ENCODE measurements at regions not wholly inside any gene's neighbourhood (a gene's known extent, or its start where the extent isn't known, plus 50 kb on each side); places are given as distances from the start of the nearest gene placed in this dataset.

DNA sequence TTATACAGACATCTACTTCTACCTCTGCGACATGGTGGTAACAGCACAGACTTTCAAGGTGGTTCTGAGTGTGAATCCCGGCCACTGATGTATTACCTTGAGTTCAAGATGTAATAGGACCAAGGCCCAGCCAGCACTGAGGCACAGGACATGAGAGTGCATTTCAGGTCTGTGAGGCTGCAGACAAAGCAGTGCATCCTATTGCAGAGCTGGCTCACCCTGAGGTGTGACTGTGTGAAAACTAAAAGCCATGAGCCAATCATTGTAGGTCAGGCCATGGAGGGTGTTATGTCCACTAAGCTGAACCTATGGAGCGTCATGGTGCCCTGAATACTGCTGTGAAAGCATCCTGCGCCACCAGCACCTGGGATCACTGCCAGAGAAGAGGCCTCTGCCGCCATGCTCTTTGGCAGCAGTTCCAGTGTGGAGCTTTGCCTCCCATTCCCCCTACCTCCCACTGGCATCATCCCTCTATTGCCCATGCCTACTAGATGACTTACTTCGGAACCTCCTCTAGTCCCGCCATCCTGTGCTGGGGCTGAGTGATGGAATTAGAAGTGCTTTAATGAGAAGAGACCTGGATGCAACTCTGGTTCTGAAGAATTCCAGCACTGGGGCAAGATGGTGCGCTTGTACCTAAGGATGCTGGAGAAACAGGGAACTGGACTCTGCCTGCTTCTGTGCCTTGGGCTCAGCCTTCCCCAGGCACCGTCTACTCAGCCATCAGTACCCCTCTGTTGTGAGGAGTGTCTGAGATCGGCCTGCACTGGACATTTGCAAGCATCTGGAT, 112.0 kb upstream of the RMDN2 start:
- POLR2A ChIA-PET = no interaction called here
- CTCF ChIA-PET = interaction anchor here (0.7 to 1.2 kb wide), 3 partner anchors 78 to 417 kb away, joined by 3 read pairs; no protein-coding TSS in a partner anchor
- intact Hi-C loops (cut with DNase I, micrococcal nuclease) = no loop called here

DNA sequence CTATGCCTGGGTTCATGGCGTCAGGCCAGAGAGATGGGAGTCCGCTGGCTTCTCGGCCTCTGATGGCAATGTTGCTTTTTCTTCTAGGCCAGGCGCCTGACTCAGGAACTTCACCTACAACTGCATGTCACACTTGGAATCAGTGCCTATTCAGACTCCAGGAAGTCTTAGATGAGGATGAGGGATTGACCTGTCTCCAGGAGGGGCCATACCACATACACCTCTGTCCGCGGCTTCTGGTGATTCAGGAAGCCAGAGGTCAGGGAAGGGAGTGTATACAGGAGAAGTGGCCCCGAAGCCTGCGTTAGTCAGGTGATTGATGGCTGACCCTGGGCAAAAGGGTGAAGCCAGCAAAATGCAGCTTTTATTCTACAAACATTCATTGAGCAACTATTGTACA, 109.1 kb upstream of the RMDN2 start:
- ATAC-seq (no peak), DNase-seq (no peak)
- H3K27ac Mint-ChIP-seq = no peak overlapping the region
- no peaks in the 10 kb centered on the region for H3K27me3 Mint-ChIP-seq
- no peaks in the 10 kb centered on the region for H3K36me3 Mint-ChIP-seq (ENCODE audit: low read depth)
- H3K4me3 Mint-ChIP-seq = no peak overlapping the region
- intact Hi-C loops (cut with DNase I, micrococcal nuclease) = no loop called here
- no peaks in the 10 kb centered on the region for H3K9me3 Mint-ChIP-seq (ENCODE audit: low read depth)
- ChIA-PET CTCF (no interaction called here), POLR2A (no interaction called here)
- H3K4me1 Mint-ChIP-seq = no peaks in the 10 kb centered on the region

More for the DNA sequence above, 112.0 kb upstream of the RMDN2 start:
- Mint-ChIP-seq H3K27me3 (peaks cover 3% of the 10 kb centered on the region), H3K4me3 (no peak overlapping the region), H3K4me1 (peaks cover 3% of the 10 kb centered on the region), H3K36me3 (ENCODE audit: low read depth) (no peaks in the 10 kb centered on the region), H3K9me3 (ENCODE audit: low read depth) (peaks cover 5% of the 10 kb centered on the region), H3K27ac (no peak overlapping the region)
- no peak for ATAC-seq
- no peak for DNase-seq

DNA sequence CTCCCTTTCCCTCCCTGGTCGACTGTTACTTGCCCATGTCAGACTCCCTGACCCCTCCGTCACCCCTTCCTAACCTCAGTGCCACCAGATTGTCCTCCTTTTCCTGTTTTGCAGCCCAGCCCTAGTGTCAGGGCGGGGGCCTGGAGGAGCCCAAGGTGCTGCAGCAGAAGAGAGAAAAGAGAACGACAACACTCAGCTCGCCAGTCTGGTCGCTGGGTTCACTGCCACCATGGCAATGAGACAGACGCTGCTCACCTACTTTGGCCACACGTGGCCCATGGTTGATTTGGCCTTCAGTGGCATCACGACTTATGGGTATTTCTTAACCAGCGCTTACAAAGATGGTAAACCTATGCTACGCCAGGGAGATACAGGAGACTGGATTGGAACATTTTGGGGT, 108.4 kb upstream of the RMDN2 start:
- intact Hi-C loops (cut with DNase I, micrococcal nuclease) = no loop called here
- ATAC-seq (no peak), DNase-seq (no peak)
- CTCF ChIA-PET = no interaction called here
- Mint-ChIP-seq H3K27ac (no peak overlapping the region), H3K4me3 (no peak overlapping the region), H3K4me1 (no peaks in the 10 kb centered on the region), H3K36me3 (ENCODE audit: low read depth) (no peaks in the 10 kb centered on the region), H3K27me3 (no peaks in the 10 kb centered on the region), H3K9me3 (ENCODE audit: low read depth) (no peaks in the 10 kb centered on the region)
- POLR2A ChIA-PET = no interaction called here

DNA sequence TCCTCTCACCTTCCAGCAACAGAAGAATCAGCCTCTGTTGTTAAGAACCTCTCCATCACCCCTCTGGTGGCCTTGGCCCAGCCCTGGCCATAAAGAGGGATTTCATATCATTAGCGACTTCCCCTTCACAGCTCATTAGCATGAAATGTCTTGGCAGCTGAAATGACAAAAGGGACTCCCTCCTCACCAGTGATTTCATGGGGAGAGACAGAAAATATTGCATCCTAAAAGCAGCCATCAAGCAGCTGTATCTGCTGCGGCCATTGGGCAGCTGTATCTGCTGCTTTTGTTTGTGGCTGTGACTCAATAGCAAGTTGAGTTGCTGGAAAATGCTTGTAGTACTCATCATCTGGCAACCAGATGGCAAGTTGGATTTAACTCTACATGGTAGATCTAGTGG, 105.9 kb upstream of the RMDN2 start:
- H3K4me1 Mint-ChIP-seq = peaks cover 8% of the 10 kb centered on the region
- H3K27ac Mint-ChIP-seq = no peak overlapping the region
- DNase-seq (no peak), ATAC-seq (no peak)
- H3K4me3 Mint-ChIP-seq = no peak overlapping the region
- intact Hi-C loops (cut with DNase I, micrococcal nuclease) = no loop called here
- H3K36me3 Mint-ChIP-seq (ENCODE audit: low read depth) = no peaks in the 10 kb centered on the region
- H3K9me3 Mint-ChIP-seq (ENCODE audit: low read depth) = no peaks in the 10 kb centered on the region
- CTCF ChIA-PET = interaction anchor here (1.0 kb wide), 1 partner anchor 13 kb away, joined by 3 read pairs; no protein-coding TSS in a partner anchor
- POLR2A ChIA-PET = interaction anchor here (0.6 to 0.8 kb wide), 2 partner anchors 10 to 111 kb away, joined by 3 read pairs; no protein-coding TSS in a partner anchor
- no peaks in the 10 kb centered on the region for H3K27me3 Mint-ChIP-seq

DNA sequence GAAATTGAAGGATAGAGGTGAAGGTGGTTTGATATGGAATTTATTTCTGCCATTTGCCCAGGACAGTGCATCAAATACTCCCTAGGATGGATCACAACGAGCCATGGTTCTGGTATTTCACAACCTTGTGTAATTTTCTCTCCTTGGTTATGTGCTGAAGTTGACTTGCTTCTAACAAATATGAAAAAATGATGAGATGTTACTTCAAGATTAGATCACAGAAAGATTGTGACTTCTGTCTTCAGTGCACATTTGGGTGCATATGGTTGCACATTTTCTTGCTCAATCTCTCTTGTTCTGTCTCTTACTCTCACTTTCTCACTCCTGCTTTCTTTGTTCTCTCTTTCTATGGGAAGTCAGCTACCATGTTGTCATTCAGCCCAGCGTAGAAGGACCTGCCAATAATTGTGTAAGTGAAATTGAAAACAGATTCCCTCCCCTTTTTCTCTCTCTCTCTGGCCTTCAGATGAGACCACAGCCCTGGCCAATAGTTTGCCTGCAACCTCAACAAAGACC, 104.6 kb upstream of the RMDN2 start:
- CTCF ChIA-PET = no interaction called here

DNA sequence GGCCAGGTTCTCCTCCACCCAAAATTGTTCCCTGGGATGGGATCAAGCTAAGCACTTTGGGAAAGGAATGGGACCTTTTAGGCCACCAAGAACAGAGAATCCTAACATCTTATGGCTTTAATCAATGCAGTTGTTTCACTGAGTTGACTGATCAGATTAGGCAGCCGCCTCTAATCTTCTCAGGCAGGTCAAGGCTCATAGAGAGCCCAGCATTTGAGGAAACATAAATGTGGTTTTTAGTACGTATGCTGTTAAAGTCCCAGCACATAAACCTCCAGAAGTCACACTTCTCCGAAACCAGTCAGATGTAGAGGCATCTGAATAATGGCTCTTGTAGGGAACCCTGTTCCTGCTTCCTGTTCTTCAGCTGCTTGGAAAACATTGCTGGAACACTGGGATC, 99.5 kb upstream of the RMDN2 start:
- intact Hi-C loops (cut with DNase I, micrococcal nuclease) = no loop called here
- Mint-ChIP-seq H3K4me1 (peaks cover 13% of the 10 kb centered on the region), H3K27ac (no peak overlapping the region), H3K36me3 (ENCODE audit: low read depth) (no peaks in the 10 kb centered on the region), H3K27me3 (no peaks in the 10 kb centered on the region), H3K9me3 (ENCODE audit: low read depth) (no peaks in the 10 kb centered on the region), H3K4me3 (no peak overlapping the region)
- POLR2A ChIA-PET = no interaction called here
- DNase-seq (no peak), ATAC-seq (no peak)
- CTCF ChIA-PET = interaction anchor here (0.5 to 2.8 kb wide), 2 partner anchors 411 to 459 kb away, joined by 3 to 9 read pairs; no protein-coding TSS in a partner anchor

More for the DNA sequence above, 104.6 kb upstream of the RMDN2 start:
- Mint-ChIP-seq H3K4me3 (no peak overlapping the region), H3K9me3 (ENCODE audit: low read depth) (no peaks in the 10 kb centered on the region), H3K27me3 (no peaks in the 10 kb centered on the region), H3K27ac (no peak overlapping the region), H3K4me1 (peaks cover 8% of the 10 kb centered on the region), H3K36me3 (ENCODE audit: low read depth) (no peaks in the 10 kb centered on the region)
- ATAC-seq (no peak), DNase-seq (no peak)
- intact Hi-C loops (cut with DNase I, micrococcal nuclease) = no loop called here
- POLR2A ChIA-PET = no interaction called here

DNA sequence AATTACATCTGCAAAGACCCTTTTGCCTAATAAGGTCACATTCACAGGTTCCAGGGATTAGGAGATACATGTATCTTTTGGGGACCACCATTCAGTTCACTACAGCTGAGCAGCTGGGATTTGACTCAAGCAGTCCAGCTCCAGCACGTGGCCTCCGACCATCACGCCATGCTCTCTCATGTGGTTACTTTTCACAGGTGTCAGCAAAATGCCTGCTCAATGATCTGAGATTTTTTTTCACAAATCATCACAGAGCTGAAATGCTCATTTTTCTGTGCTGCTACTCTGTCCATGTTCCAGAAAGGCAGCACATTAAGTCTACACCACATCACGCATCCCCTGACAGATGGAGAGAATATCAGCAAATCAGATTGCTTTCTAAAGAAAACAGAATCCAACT, 98.5 kb upstream of the RMDN2 start:
- Mint-ChIP-seq H3K36me3 (ENCODE audit: low read depth) (no peaks in the 10 kb centered on the region), H3K4me3 (no peak overlapping the region), H3K27me3 (no peaks in the 10 kb centered on the region), H3K9me3 (ENCODE audit: low read depth) (no peaks in the 10 kb centered on the region), H3K27ac (no peak overlapping the region), H3K4me1 (peaks cover 13% of the 10 kb centered on the region)
- no peak for ATAC-seq
- no peak for DNase-seq
- ChIA-PET CTCF (interaction anchor here (0.6 to 7.5 kb wide), 6 partner anchors 9 to 484 kb away, joined by 3 to 59 read pairs (median 4); no protein-coding TSS in a partner anchor), POLR2A (no interaction called here)
- intact Hi-C loops (cut with DNase I, micrococcal nuclease) = no loop called here

DNA sequence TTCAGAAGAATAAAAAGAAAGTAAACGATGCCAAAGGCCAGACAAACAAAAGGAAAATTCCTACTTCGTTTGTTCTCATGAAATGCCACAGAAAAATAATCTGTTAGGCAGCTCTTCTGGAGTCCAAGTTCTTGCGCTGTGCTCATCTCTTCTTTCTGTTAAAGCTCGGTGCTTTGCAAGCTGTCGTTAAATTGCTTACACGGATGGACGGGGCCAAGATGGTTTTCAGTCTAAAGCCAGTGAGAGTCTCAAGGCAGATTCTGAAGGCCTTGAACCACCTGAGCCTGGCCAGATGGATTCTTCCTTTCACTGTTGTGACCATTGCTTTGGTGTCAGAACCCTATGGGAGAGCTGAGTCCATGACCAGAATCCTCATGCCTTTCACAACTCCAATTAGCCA, 97.6 kb upstream of the RMDN2 start:
- Mint-ChIP-seq H3K36me3 (ENCODE audit: low read depth) (no peaks in the 10 kb centered on the region), H3K27me3 (no peaks in the 10 kb centered on the region), H3K27ac (no peak overlapping the region), H3K4me1 (peaks cover 15% of the 10 kb centered on the region), H3K9me3 (ENCODE audit: low read depth) (no peaks in the 10 kb centered on the region), H3K4me3 (no peak overlapping the region)
- ATAC-seq = no peak
- DNase-seq = no peak
- ChIA-PET CTCF (interaction anchor here (0.6 to 7.5 kb wide), 6 partner anchors 10 to 484 kb away, joined by 3 to 59 read pairs (median 6); no protein-coding TSS in a partner anchor), POLR2A (no interaction called here)
- intact Hi-C loops (cut with DNase I, micrococcal nuclease) = no loop called here

DNA sequence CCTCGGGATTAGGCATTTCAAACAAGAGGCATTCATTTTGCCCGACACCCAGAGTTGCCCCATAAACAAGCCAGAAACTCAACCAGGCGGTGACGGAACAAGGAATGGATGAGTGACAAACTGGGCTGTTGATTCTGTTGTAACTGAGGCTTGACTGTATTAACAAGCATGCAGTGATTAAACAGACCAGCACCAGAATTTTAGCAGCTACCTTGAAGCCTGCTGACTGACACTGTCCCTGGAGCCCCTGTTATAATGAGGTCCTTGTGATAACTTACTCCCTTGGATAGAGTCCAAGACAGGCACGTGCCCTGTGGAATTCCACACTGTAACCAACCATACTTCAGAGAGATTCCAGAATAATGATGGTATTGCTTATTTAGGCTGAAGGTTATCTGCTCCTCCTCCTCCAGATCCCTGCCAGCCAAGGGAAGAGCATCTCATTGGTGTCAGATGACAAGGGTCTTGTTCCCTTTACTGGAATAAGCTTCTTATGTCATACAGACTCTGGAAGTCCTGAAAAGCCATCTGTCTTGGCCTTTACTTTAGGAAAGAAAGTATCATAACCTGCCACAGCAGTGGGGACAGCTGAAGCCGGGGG, 97.1 kb upstream of the RMDN2 start:
- ChIA-PET CTCF (interaction anchor here (1.1 to 7.5 kb wide), 5 partner anchors 51 to 485 kb away, joined by 3 to 59 read pairs (median 9); no protein-coding TSS in a partner anchor), POLR2A (no interaction called here)
- intact Hi-C loops (cut with DNase I, micrococcal nuclease) = no loop called here
- no peak for ATAC-seq
- H3K9me3 Mint-ChIP-seq (ENCODE audit: low read depth) = no peaks in the 10 kb centered on the region
- peaks cover 15% of the 10 kb centered on the region for H3K4me1 Mint-ChIP-seq
- DNase-seq = no peak
- H3K36me3 Mint-ChIP-seq (ENCODE audit: low read depth) = no peaks in the 10 kb centered on the region
- H3K27me3 Mint-ChIP-seq = no peaks in the 10 kb centered on the region
- no peak overlapping the region for H3K27ac Mint-ChIP-seq
- H3K4me3 Mint-ChIP-seq = no peak overlapping the region

DNA sequence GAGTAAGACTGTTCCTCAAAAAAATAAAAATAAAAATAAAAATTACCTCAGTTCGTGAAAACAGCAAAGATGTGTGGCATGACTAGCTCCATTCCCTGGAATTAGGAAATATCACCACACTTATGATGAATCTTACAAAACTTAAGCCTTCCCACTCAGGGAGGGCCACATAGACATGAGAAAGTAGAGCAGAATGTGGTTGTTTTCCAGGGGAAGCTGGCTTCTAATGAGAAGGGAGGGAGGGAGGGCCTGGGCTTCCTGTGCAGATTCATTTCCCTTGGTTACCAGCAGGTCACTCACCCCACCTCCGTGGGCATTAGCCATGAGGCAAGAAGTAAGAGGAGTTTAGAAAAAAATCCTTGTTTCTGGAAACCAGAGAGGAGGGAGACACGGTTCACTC, 95.9 kb upstream of the RMDN2 start:
- H3K27me3 Mint-ChIP-seq = no peaks in the 10 kb centered on the region
- POLR2A ChIA-PET = interaction anchor here (0.6 kb wide), 1 partner anchor 10 kb away, joined by 3 read pairs; no protein-coding TSS in a partner anchor
- intact Hi-C loops (cut with DNase I, micrococcal nuclease) = no loop called here
- DNase-seq = no peak
- ATAC-seq = no peak
- H3K4me3 Mint-ChIP-seq = no peak overlapping the region
- H3K9me3 Mint-ChIP-seq (ENCODE audit: low read depth) = no peaks in the 10 kb centered on the region
- peaks cover 22% of the 10 kb centered on the region for H3K4me1 Mint-ChIP-seq
- CTCF ChIA-PET = interaction anchor here (1.2 to 7.5 kb wide), 6 partner anchors 9 to 433 kb away, joined by 3 to 59 read pairs (median 5); no protein-coding TSS in a partner anchor
- no peaks in the 10 kb centered on the region for H3K36me3 Mint-ChIP-seq (ENCODE audit: low read depth)
- no peak overlapping the region for H3K27ac Mint-ChIP-seq

DNA sequence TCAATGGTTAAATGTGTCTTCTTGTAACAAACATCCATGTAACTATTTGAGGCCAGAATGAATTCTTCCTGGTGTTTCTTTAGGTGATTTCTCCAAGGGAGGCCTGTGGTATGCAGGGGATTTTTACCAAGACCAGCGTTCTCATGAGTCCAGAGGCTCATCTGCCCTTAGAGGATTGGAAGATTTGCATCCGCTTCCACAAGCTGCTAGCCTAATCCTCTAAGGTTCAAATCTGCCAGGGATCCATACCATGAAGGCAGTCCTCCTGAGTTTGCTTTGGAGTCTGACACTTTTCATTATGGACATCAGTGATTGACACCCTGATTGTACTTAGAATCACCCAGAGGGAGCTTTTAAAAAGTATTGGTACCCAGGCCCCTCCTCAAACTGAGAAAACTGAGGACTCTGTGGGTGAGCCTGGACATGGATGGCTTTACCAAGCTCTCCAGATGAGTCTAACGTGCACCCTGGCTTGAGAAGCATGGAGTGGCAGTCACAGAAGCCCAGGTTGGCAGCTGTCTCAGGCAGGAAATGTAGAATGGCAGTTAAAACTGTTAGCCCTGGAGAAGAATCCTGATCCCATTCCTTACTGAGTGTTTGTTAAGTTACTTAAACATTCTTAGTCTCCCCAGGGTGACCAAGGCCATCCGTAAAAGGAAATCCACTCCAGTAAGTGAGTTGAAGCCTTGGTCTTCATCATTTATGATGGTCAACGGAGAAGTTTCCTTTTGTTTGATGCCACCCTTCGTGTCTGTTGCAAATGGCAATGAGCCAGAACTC, 95.3 kb upstream of the RMDN2 start:
- DNase-seq (no peak), ATAC-seq (no peak)
- intact Hi-C loops (cut with DNase I, micrococcal nuclease) = loop anchor here in 1 of 2 experiments (5.0 kb wide), 3 partner anchors 193 to 663 kb away; no protein-coding TSS in a partner anchor
- Mint-ChIP-seq H3K4me1 (peaks cover 22% of the 10 kb centered on the region), H3K36me3 (ENCODE audit: low read depth) (no peaks in the 10 kb centered on the region), H3K9me3 (ENCODE audit: low read depth) (no peaks in the 10 kb centered on the region), H3K27ac (no peak overlapping the region), H3K27me3 (no peaks in the 10 kb centered on the region), H3K4me3 (no peak overlapping the region)
- POLR2A ChIA-PET = interaction anchor here (0.6 kb wide), 2 partner anchors 10 to 238 kb away, joined by 3 to 4 read pairs; no protein-coding TSS in a partner anchor
- CTCF ChIA-PET = interaction anchor here (0.6 to 7.5 kb wide), 8 partner anchors 8 to 651 kb away, joined by 3 to 59 read pairs (median 4); no protein-coding TSS in a partner anchor
